ENCODE measurements at regions not wholly inside any gene's neighbourhood (a gene's known extent, or its start where the extent isn't known, plus 50 kb on each side); places are given as distances from the start of the nearest gene placed in this dataset.

GRCh38 chr3:132984181-132984580 lies 54.0 kb upstream of the TMEM108 start:
- TF ChIP-seq, protein P1, sequence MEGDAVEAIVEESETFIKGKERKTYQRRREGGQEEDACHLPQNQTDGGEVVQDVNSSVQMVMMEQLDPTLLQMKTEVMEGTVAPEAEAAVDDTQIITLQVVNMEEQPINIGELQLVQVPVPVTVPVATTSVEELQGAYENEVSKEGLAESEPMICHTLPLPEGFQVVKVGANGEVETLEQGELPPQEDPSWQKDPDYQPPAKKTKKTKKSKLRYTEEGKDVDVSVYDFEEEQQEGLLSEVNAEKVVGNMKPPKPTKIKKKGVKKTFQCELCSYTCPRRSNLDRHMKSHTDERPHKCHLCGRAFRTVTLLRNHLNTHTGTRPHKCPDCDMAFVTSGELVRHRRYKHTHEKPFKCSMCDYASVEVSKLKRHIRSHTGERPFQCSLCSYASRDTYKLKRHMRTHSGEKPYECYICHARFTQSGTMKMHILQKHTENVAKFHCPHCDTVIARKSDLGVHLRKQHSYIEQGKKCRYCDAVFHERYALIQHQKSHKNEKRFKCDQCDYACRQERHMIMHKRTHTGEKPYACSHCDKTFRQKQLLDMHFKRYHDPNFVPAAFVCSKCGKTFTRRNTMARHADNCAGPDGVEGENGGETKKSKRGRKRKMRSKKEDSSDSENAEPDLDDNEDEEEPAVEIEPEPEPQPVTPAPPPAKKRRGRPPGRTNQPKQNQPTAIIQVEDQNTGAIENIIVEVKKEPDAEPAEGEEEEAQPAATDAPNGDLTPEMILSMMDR (IDR thresholded peaks at IDR 0.05) = no peak
- TF ChIP-seq POLR2A (IDR thresholded peaks at IDR 0.05) = no peak

All from right lobe of liver (tissue), 4 donors.